HCT116 (cell line): ENCODE measurements at regions not wholly inside any gene's neighbourhood (a gene's known extent, or its start where the extent isn't known, plus 50 kb on each side); places are given as distances from the start of the nearest gene placed in this dataset.

ENCODE experiments used
- ATAC-seq: fragments of 200-7000 bp; cut with Tn5 transposase; 2 replicates; pipeline ENCODE4 v1.9.1; 2020; ENCODE audit warnings: mild to moderate bottlenecking, moderate library complexity
- BruUV-seq: library from RNA; stranded (reverse); fragments of 400-500 nt; replicated peaks from 2 replicates; lab custom pipeline; 2021; lab: Mats Ljungman, UMichigan
- CTCF ChIA-PET: fragments of 300-600 bp; sonication (Branson Sonifier 250); formaldehyde crosslinking; loops from one replicate; lab custom pipeline; 2021; ENCODE audit warnings: antibody characterized with exemption; lab: Charles Lee
- POLR2A ChIA-PET: fragments of 300-600, 350-600 bp; sonication (Branson Sonifier 250); formaldehyde crosslinking; loops from one replicate; lab custom pipeline; 2021; ENCODE audit warnings: antibody characterized with exemption; lab: Charles Lee
- RAD21 ChIA-PET, 2 experiments: fragments of 300-600 bp; sonication (Branson Sonifier 250); formaldehyde crosslinking; loops; one replicate each; lab custom pipeline; 2023; ENCODE audit warnings: low total read pairs in 2 of 2; ENCODE audit not compliant: uncharacterized antibody in 2 of 2, unreplicated experiment in 2 of 2, low non-redundant PET in 1 of 2; lab: Charles Lee
- DNase-seq: peaks from one replicate; pipeline ENCODE4 v3.0.0-alpha.2; 2010; ENCODE audit warnings: low read depth, low spot score
- H2AFZ ChIP-seq: fragments of 200-600 bp; shearing (Covaris generic), sonication (generic); 2 replicates; pipeline ENCODE4 v1.6.1; 2017; ENCODE audit warnings: low read depth, mixed run types, mixed read lengths, antibody characterized with exemption, low read length; ENCODE audit not compliant: poor library complexity, severe bottlenecking
- H3K27ac ChIP-seq: 2 replicates; pipeline ENCODE4 v1.5.1; 2012; ENCODE audit warnings: low read depth, low read length
- H3K27me3 ChIP-seq: fragments of 200-600 bp; sonication (generic); 2 replicates; pipeline ENCODE4 v1.6.1; 2016; ENCODE audit warnings: mixed run types, low read length, mixed read lengths; ENCODE audit not compliant: insufficient read depth
- H3K36me3 ChIP-seq, 2 experiments: fragments of 200-500 bp in 1 of 2; fragments of 200-600 bp in 1 of 2; sonication (Bioruptor generic) in 1 of 2; sonication (generic) in 1 of 2; 2 replicates each; pipeline versions ENCODE4 v1.5.1 to v1.6.1; 2014 to 2016; ENCODE audit warnings: low read length in 2 of 2, inconsistent platforms in 1 of 2, mixed read lengths in 1 of 2, mixed run types in 1 of 2; ENCODE audit not compliant: insufficient read depth in 2 of 2, control insufficient read depth in 1 of 2
- H3K4me1 ChIP-seq, 2 experiments: fragments of 200-600 bp in 1 of 2; sonication (generic) in 1 of 2; 2 replicates each; pipeline versions ENCODE4 v1.5.1 to v1.6.1; 2012 to 2017; ENCODE audit warnings: low read length in 2 of 2, inconsistent platforms in 1 of 2, mild to moderate bottlenecking in 1 of 2, mixed read lengths in 1 of 2, mixed run types in 1 of 2, moderate library complexity in 1 of 2; ENCODE audit not compliant: insufficient read depth in 2 of 2, control insufficient read depth in 1 of 2
- H3K4me2 ChIP-seq: fragments of 200-600 bp; sonication (generic); 2 replicates; pipeline ENCODE4 v1.6.1; 2017; ENCODE audit warnings: mixed run types, low read length, mixed read lengths
- H3K4me3 ChIP-seq, 2 experiments: fragments of 200-600 bp in 1 of 2; sonication (generic) in 1 of 2; replicated peaks in 1 of 2; 2 replicates each; pipeline ENCODE4 v1.5.1; 2011 to 2016; ENCODE audit warnings: low read length in 2 of 2, control low read depth in 1 of 2, low read depth in 1 of 2, mild to moderate bottlenecking in 1 of 2, mixed read lengths in 1 of 2, mixed run types in 1 of 2
- H3K79me2 ChIP-seq: fragments of 200-600 bp; sonication (generic); 2 replicates; pipeline ENCODE4 v1.6.1; 2017; ENCODE audit warnings: mild to moderate bottlenecking, mixed run types, low read length, moderate library complexity, mixed read lengths; ENCODE audit not compliant: insufficient read depth
- H3K9ac ChIP-seq: fragments of 200-600 bp; sonication (generic); 2 replicates; pipeline ENCODE4 v1.6.1; 2016; ENCODE audit warnings: low read length, mixed read lengths
- H3K9me2 ChIP-seq: fragments of 200-600 bp; sonication (generic), shearing (Covaris generic); 2 replicates; pipeline ENCODE4 v1.6.1; 2017; ENCODE audit warnings: mixed run types, mild to moderate bottlenecking, moderate library complexity; ENCODE audit not compliant: insufficient read depth
- H3K9me3 ChIP-seq, 2 experiments: fragments of 200-500 bp in 1 of 2; fragments of 200-600 bp in 1 of 2; sonication (Bioruptor generic) in 1 of 2; sonication (generic) in 1 of 2; 2 replicates each; pipeline ENCODE4 v1.6.1; 2014 to 2017; ENCODE audit warnings: low read length in 2 of 2, mixed read lengths in 2 of 2, inconsistent platforms in 1 of 2, low read depth in 1 of 2, mild to moderate bottlenecking in 1 of 2, mixed run types in 1 of 2, moderate library complexity in 1 of 2; ENCODE audit not compliant: control insufficient read depth in 1 of 2, insufficient read depth in 1 of 2
- H4K20me1 ChIP-seq: fragments of 200-600 bp; sonication (generic), shearing (Covaris generic); 2 replicates; pipeline ENCODE4 v1.6.1; 2017; ENCODE audit warnings: mixed run types, mild to moderate bottlenecking, moderate library complexity; ENCODE audit not compliant: insufficient read depth
- CEBPB ChIP-seq: IDR thresholded peaks from 2 replicates; pipeline ENCODE4 v1.6.1; 2012; ENCODE audit warnings: low read depth
- EZH2 ChIP-seq: fragments of 200-600 bp; sonication (generic); IDR thresholded peaks from 2 replicates; pipeline ENCODE4 v1.6.1; 2017; ENCODE audit warnings: antibody characterized with exemption, mixed run types
- REST ChIP-seq: IDR thresholded peaks from 2 replicates; pipeline ENCODE4 v1.6.1; 2012; ENCODE audit warnings: low read depth
- SIN3A ChIP-seq: IDR thresholded peaks from 2 replicates; pipeline ENCODE4 v1.6.1; 2012; ENCODE audit warnings: low read depth
- SP1 ChIP-seq: IDR thresholded peaks from 2 replicates; pipeline ENCODE4 v1.6.1; 2012; ENCODE audit warnings: low read depth
- YY1 ChIP-seq: IDR thresholded peaks from 2 replicates; pipeline ENCODE4 v1.6.1; 2011; ENCODE audit warnings: low read length, low read depth, moderate library complexity, mild to moderate bottlenecking; ENCODE audit not compliant: insufficient replicate concordance; ENCODE audit errors: extremely low read depth
- ZBTB33 ChIP-seq: IDR thresholded peaks from 2 replicates; pipeline ENCODE4 v1.6.1; 2011; ENCODE audit warnings: mild to moderate bottlenecking, low read length, moderate library complexity; ENCODE audit not compliant: insufficient replicate concordance; ENCODE audit errors: extremely low read depth
- ZNF274 ChIP-seq: fragments of 200-500 bp; sonication (Bioruptor generic); IDR thresholded peaks from 2 replicates; pipeline ENCODE4 v1.6.1; 2014; ENCODE audit warnings: mild to moderate bottlenecking, low read depth, low read length, inconsistent platforms
- intact Hi-C: fragments of 100-400 bp; cut with micrococcal nuclease; formaldehyde crosslinking; loops from 2 replicates; pipeline ENCODE4 v1.10.0; 2022

DNA sequence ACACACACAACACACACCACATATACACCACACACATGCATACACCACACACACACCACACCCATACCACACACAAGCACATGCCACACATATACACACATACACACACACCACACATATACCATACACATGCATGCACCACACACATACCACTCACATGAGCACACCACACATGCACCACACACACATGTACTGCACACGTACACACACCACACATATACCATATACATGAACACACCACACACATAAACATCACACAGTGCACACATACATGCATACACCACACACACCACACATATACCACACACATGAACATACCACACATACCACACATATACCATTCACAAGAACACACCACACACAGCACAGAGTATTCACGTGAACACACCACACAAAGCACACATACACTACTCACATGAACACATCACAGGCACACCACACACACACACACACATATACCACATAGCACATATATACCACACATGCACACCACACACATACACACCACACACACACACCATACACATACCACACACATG is 219.9 kb upstream of the RAB6C start:
- H3K79me2 ChIP-seq = no peaks in the 10 kb centered on the region
- intact Hi-C loops = no loop called here
- CTCF ChIA-PET = no interaction called here
- H3K27ac ChIP-seq = no peak overlapping the region
- TF ChIP-seq YY1 (no peak), CEBPB (no peak), SP1 (no peak), ZNF274 (no peak), SIN3A (no peak), EZH2 (no peak), REST (no peak), ZBTB33 (no peak)
- H3K9me3 ChIP-seq = no peaks in the 10 kb centered on the region
- RAD21 ChIA-PET = no interaction called here
- H3K9me2 ChIP-seq = no peaks in the 10 kb centered on the region
- no peaks in the 10 kb centered on the region for H4K20me1 ChIP-seq
- DNase-seq = no peak
- no peak overlapping the region for H3K4me3 ChIP-seq
- no peak overlapping the region for H3K9ac ChIP-seq
- H3K4me1 ChIP-seq = no peaks in the 10 kb centered on the region
- BruUV-seq = no TSS peak
- ATAC-seq = no peak
- no peaks in the 10 kb centered on the region for H3K36me3 ChIP-seq
- POLR2A ChIA-PET = no interaction called here
- no peak overlapping the region for H3K4me2 ChIP-seq
- H3K27me3 ChIP-seq = peaks cover 30% of the 10 kb centered on the region; the same call in 1 of the 2 replicates
- no peak overlapping the region for H2AFZ ChIP-seq
